Mucosa of descending colon (tissue), 3 donors: ENCODE measurements at regions not wholly inside any gene's neighbourhood (a gene's known extent, or its start where the extent isn't known, plus 50 kb on each side); places are given as distances from the start of the nearest gene placed in this dataset.

Experiments used
- ATAC-seq: fragments of 200-7000 bp; cut with Tn5 transposase; one replicate; pipeline ENCODE4 v1.9.1; 2020; ENCODE audit warnings: mild to moderate bottlenecking, moderate library complexity
- DNase-seq, 3 donors: peaks; one replicate each; pipeline ENCODE4 v3.0.0-alpha.2; 2020
- H3K36me3 ChIP-seq: fragments of 200-600 bp; one replicate; pipeline ENCODE4 v1.8.0; 2021; ENCODE audit warnings: low read depth, mild to moderate bottlenecking
- H3K4me1 ChIP-seq: fragments of 200-600 bp; one replicate; pipeline ENCODE4 v1.8.0; 2021; ENCODE audit warnings: low read depth, mild to moderate bottlenecking
- H3K4me3 ChIP-seq: fragments of 200-600 bp; one replicate; pipeline ENCODE4 v1.8.0; 2021; ENCODE audit warnings: mild to moderate bottlenecking
- H3K9me3 ChIP-seq: fragments of 200-600 bp; one replicate; pipeline ENCODE4 v1.8.0; 2021; ENCODE audit warnings: mild to moderate bottlenecking
- intact Hi-C, 2 donors: fragments of 100-400 bp; cut with DNase I in 1 of 2; cut with micrococcal nuclease in 1 of 2; formaldehyde crosslinking; loops; one replicate each; pipeline versions ENCODE4 v1.11.0 to v1.11.1; 2022; cut with DNase I, micrococcal nuclease
- TF ChIP-seq, protein P1 (sequence below): fragments of 200-600 bp; IDR thresholded peaks from one replicate; pipeline ENCODE4 v1.8.0; 2022; ENCODE audit warnings: antibody characterized with exemption, mild to moderate bottlenecking
- donor health status: DM: no; HTN: no; CAD: no; lungs with moderate emphysema.
- donor health status: DM: no; HTN: no; CAD: no.
- donor health status: DM: no; HTN: yes; CAD: no.

- Histone ChIP-seq H3K36me3 (no peaks in the 10 kb centered on the region), H3K4me3 (no peak overlapping the region), H3K4me1 (no peaks in the 10 kb centered on the region), H3K9me3 (no peaks in the 10 kb centered on the region)
- intact Hi-C loops: no loop called here
- TF ChIP-seq, protein P1, sequence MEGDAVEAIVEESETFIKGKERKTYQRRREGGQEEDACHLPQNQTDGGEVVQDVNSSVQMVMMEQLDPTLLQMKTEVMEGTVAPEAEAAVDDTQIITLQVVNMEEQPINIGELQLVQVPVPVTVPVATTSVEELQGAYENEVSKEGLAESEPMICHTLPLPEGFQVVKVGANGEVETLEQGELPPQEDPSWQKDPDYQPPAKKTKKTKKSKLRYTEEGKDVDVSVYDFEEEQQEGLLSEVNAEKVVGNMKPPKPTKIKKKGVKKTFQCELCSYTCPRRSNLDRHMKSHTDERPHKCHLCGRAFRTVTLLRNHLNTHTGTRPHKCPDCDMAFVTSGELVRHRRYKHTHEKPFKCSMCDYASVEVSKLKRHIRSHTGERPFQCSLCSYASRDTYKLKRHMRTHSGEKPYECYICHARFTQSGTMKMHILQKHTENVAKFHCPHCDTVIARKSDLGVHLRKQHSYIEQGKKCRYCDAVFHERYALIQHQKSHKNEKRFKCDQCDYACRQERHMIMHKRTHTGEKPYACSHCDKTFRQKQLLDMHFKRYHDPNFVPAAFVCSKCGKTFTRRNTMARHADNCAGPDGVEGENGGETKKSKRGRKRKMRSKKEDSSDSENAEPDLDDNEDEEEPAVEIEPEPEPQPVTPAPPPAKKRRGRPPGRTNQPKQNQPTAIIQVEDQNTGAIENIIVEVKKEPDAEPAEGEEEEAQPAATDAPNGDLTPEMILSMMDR: no peak
- DNase-seq (no peak), ATAC-seq (no peak)
These were observed 263.5 kb upstream of the USP15 start for GRCh38 chr12:61996717-61997116.

GRCh38 chr12:61998791-61999190 lies 261.4 kb upstream of the USP15 start:
- H3K36me3 ChIP-seq: no peaks in the 10 kb centered on the region
- DNase-seq (no peak), ATAC-seq (no peak)
- intact Hi-C loops: no loop called here
- no peaks in the 10 kb centered on the region for H3K9me3 ChIP-seq
- TF ChIP-seq, protein P1: no peak
- H3K4me1 ChIP-seq: no peaks in the 10 kb centered on the region
- no peak overlapping the region for H3K4me3 ChIP-seq

DNA sequence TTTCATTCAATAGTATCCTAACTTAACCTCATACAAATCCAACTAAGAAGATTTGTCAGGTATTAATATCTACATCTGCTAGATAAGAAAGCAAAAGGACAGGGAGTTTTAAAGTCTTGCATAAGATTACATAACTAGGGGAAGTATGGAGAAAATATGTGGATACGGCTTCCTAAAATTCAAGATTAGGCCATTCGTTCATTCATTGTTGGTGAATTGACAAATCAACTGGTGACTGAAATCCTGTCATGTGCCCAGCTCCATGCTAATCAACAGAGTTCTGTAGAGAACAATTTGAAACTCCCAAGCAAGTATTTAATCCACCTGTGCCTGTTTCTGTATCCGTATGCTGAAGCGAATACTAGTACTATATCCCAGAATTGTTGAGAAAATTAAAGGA lies 260.9 kb upstream of the USP15 start:
- intact Hi-C loops: no loop called here
- TF ChIP-seq, protein P1: no peak

DNA sequence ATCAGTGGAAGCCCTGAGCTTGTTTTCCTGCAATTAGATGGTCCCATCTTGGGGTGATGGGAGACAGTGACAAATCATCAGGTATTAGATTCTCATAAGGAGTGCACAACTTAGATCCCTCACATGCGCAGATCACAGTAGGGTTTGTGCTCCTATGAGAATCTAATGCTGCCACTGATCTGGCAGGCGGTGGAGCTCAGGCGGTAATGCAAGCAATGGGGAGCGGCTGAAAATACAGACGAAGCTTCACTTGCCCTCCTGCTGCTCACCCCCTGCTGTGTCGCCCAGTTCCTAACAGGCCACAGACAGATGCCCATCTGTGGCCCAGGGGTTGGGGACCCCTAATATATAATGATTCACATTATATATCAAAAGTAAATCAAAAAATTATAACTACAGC lies 258.8 kb upstream of the USP15 start:
- Histone ChIP-seq H3K4me3 (no peak overlapping the region), H3K4me1 (no peaks in the 10 kb centered on the region), H3K9me3 (no peaks in the 10 kb centered on the region), H3K36me3 (no peaks in the 10 kb centered on the region)
- ATAC-seq (no peak), DNase-seq (no peak)
- intact Hi-C loops: no loop called here
- TF ChIP-seq, protein P1: no peak

More for the DNA sequence above, 260.9 kb upstream of the USP15 start:
- DNase-seq (no peak), ATAC-seq (no peak)
- no peaks in the 10 kb centered on the region for H3K4me1 ChIP-seq
- H3K36me3 ChIP-seq: no peaks in the 10 kb centered on the region
- no peaks in the 10 kb centered on the region for H3K9me3 ChIP-seq
- no peak overlapping the region for H3K4me3 ChIP-seq

- TF ChIP-seq, protein P1: no peak
- no peaks in the 10 kb centered on the region for H3K4me1 ChIP-seq
- no peak for DNase-seq
- ATAC-seq: no peak
- no peak overlapping the region for H3K4me3 ChIP-seq
- no peaks in the 10 kb centered on the region for H3K36me3 ChIP-seq
- H3K9me3 ChIP-seq: no peaks in the 10 kb centered on the region
- intact Hi-C loops: no loop called here
These were observed 257.0 kb upstream of the USP15 start for GRCh38 chr12:62003226-62003625.

DNA sequence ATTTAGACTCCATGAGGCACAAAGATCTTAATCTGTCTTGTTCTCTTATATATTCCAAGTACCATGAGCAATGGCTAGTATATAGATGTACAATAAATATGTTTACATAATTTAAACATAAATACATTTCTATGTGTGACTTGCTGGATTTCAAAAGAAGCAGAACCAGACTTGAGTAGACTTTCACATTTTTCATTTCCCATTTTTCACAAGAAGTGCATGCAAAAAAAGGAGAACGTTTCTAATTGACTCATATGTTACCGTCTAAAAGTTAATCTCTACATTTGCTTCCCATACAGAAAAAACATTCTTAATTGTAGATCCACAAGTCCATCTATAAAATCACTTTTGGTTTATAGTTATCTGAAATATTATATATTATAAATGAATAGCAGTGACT lies 256.5 kb upstream of the USP15 start:
- Histone ChIP-seq H3K36me3 (no peaks in the 10 kb centered on the region), H3K4me1 (no peaks in the 10 kb centered on the region), H3K4me3 (no peak overlapping the region), H3K9me3 (no peaks in the 10 kb centered on the region)
- no peak for DNase-seq
- intact Hi-C loops: no loop called here
- TF ChIP-seq, protein P1: no peak
- no peak for ATAC-seq
